PC-3 (cell line): ENCODE measurements at regions not wholly inside any gene's neighbourhood (a gene's known extent, or its start where the extent isn't known, plus 50 kb on each side); places are given as distances from the start of the nearest gene placed in this dataset.

ENCODE experiments used
- ATAC-seq: fragments of 200-7000 bp; cut with Tn5 transposase; 2 replicates; pipeline ENCODE4 v1.9.1; 2020; ENCODE audit warnings: mild to moderate bottlenecking, moderate library complexity
- BruUV-seq: library from RNA; stranded (reverse); fragments of 400-500 nt; replicated peaks from 2 replicates; lab custom pipeline; 2021; lab: Mats Ljungman, UMichigan
- CTCF ChIA-PET: fragments of 300-600 bp; sonication (Branson Sonifier 250); formaldehyde crosslinking; loops from one replicate; lab custom pipeline; 2022; ENCODE audit warnings: antibody characterized with exemption; lab: Charles Lee
- POLR2A ChIA-PET: fragments of 300-600 bp; sonication (Branson Sonifier 250); formaldehyde crosslinking; loops from one replicate; lab custom pipeline; 2022; ENCODE audit warnings: antibody characterized with exemption; ENCODE audit not compliant: unreplicated experiment; lab: Charles Lee
- DNase-seq: peaks from one replicate; pipeline ENCODE4 v3.0.0-alpha.2; 2015
- H2AFZ ChIP-seq: fragments of 300-600 bp; sonication (generic); 2 replicates; pipeline ENCODE4 v1.6.0; 2016; ENCODE audit warnings: antibody characterized with exemption, low read length
- H3F3A ChIP-seq: fragments of 300-600 bp; sonication (generic); one replicate; pipeline ENCODE4 v1.6.0; 2017; ENCODE audit warnings: antibody characterized with exemption, low read length, control low read depth, mild to moderate bottlenecking; ENCODE audit not compliant: unreplicated experiment
- H3K27ac ChIP-seq: fragments of 300-600 bp; sonication (generic); 2 replicates; pipeline ENCODE4 v1.5.1; 2016; ENCODE audit warnings: mild to moderate bottlenecking, low read length
- H3K27me3 ChIP-seq: fragments of 300-600 bp; sonication (generic); 2 replicates; pipeline ENCODE4 v1.6.1; 2016; ENCODE audit warnings: low read length, mixed read lengths
- H3K36me3 ChIP-seq: fragments of 300-600 bp; sonication (generic); 2 replicates; pipeline ENCODE4 v1.6.1; 2016; ENCODE audit warnings: low read depth, mixed run types, low read length, mixed read lengths
- H3K4me1 ChIP-seq: fragments of 300-600 bp; sonication (generic); 2 replicates; pipeline ENCODE4 v1.5.1; 2016; ENCODE audit warnings: low read length; ENCODE audit not compliant: insufficient read depth
- H3K4me2 ChIP-seq: fragments of 300-600 bp; sonication (generic); 2 replicates; pipeline ENCODE4 v1.6.0; 2016; ENCODE audit warnings: low read length
- H3K4me3 ChIP-seq: fragments of 300-600 bp; sonication (generic); 2 replicates; pipeline ENCODE4 v1.5.1; 2016; ENCODE audit warnings: mild to moderate bottlenecking, low read length, mixed read lengths
- H3K79me2 ChIP-seq: fragments of 300-600 bp; sonication (generic); 2 replicates; pipeline ENCODE4 v1.6.1; 2017; ENCODE audit warnings: low read length, mixed read lengths
- H3K9ac ChIP-seq: fragments of 300-600 bp; sonication (generic); 2 replicates; pipeline ENCODE4 v1.6.0; 2016; ENCODE audit warnings: mild to moderate bottlenecking, low read length
- H3K9me2 ChIP-seq: fragments of 300-600 bp; sonication (generic); replicated peaks from 2 replicates; pipeline ENCODE4 v1.6.1; 2016; ENCODE audit warnings: mixed run types, low read length, mixed read lengths
- H3K9me3 ChIP-seq: fragments of 300-600 bp; sonication (generic); 2 replicates; pipeline ENCODE4 v1.6.1; 2016; ENCODE audit warnings: low read length, mixed read lengths
- H4K20me1 ChIP-seq: fragments of 300-600 bp; sonication (generic); 2 replicates; pipeline ENCODE4 v1.6.1; 2016; ENCODE audit warnings: low read length, mixed read lengths
- EZH2 ChIP-seq: fragments of 300-600 bp; sonication (generic); IDR thresholded peaks from one replicate; pipeline ENCODE4 v1.6.1; 2017; ENCODE audit warnings: antibody characterized with exemption, mild to moderate bottlenecking, low read length; ENCODE audit not compliant: unreplicated experiment
- EZH2phosphoT487 ChIP-seq: fragments of 300-600 bp; sonication (generic); IDR thresholded peaks from 2 replicates; pipeline ENCODE4 v1.6.1; 2018; ENCODE audit warnings: mild to moderate bottlenecking, antibody characterized with exemption, low read length, borderline replicate concordance
- intact Hi-C: fragments of 100-400 bp; cut with micrococcal nuclease; formaldehyde crosslinking; loops from 2 replicates; pipeline ENCODE4 v1.9.0; 2023
- TF ChIP-seq, protein P1 (sequence below): fragments of 300-600 bp; sonication (generic); conservative IDR thresholded peaks from 2 replicates; pipeline ENCODE4 v1.5.1; 2017; ENCODE audit warnings: antibody characterized with exemption, low read depth, mild to moderate bottlenecking, low read length

DNA sequence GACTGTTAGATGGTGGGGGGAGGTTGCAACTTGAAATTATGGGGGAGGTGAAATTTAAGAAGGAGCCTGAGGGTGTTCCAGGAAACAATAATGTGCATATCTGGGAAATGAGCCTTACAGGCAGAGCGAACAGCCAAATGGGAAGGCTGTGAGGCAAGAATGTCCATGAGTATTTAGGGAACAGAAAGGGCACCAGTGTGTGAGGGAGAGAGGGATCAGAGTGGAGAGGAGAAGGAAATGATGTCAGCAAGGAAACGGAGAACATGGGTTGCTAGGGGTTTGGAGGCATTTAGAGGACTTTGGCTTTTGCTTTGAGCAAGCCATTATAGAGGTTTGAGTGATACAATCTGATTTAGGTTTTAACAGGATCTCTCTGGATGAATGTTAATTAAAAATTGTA, 285.4 kb downstream of the TLE4 start:
- Histone ChIP-seq H3K79me2 (no peaks in the 10 kb centered on the region), H3K27me3 (no peaks in the 10 kb centered on the region), H4K20me1 (no peaks in the 10 kb centered on the region), H2AFZ (no peak overlapping the region), H3K9me2 (no peaks in the 10 kb centered on the region), H3F3A (no peaks in the 10 kb centered on the region), H3K36me3 (no peaks in the 10 kb centered on the region), H3K4me2 (no peak overlapping the region), H3K9ac (no peak overlapping the region), H3K4me1 (no peaks in the 10 kb centered on the region), H3K4me3 (no peak overlapping the region), H3K27ac (no peak overlapping the region), H3K9me3 (no peaks in the 10 kb centered on the region)
- POLR2A ChIA-PET = no interaction called here
- DNase-seq = no peak
- intact Hi-C loops = no loop called here
- TF ChIP-seq EZH2phosphoT487 = no peak
- TF ChIP-seq EZH2 = no peak
- TF ChIP-seq, protein P1, sequence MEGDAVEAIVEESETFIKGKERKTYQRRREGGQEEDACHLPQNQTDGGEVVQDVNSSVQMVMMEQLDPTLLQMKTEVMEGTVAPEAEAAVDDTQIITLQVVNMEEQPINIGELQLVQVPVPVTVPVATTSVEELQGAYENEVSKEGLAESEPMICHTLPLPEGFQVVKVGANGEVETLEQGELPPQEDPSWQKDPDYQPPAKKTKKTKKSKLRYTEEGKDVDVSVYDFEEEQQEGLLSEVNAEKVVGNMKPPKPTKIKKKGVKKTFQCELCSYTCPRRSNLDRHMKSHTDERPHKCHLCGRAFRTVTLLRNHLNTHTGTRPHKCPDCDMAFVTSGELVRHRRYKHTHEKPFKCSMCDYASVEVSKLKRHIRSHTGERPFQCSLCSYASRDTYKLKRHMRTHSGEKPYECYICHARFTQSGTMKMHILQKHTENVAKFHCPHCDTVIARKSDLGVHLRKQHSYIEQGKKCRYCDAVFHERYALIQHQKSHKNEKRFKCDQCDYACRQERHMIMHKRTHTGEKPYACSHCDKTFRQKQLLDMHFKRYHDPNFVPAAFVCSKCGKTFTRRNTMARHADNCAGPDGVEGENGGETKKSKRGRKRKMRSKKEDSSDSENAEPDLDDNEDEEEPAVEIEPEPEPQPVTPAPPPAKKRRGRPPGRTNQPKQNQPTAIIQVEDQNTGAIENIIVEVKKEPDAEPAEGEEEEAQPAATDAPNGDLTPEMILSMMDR = no peak
- BruUV-seq = no TSS peak
- ATAC-seq = no peak
- CTCF ChIA-PET = no interaction called here

DNA sequence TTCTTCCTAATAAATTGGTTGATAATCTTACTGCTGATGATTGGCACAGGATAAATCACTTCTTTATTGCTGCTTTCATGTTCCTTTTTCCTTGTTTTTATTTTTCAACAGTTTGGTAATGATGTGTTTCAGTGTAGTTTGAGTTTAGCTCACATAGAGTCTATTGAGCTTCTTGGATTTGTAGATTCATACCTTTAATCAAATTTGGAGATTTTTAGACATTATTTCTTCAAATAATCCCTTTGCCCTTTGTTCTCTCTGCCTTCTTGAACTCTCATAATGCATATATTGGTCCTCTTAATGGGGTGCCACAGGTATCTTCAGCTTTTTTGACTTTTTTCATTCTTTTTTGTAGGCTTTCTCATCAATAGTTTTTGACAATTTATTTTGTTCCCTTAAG, 275.3 kb downstream of the TLE4 start:
- H3K4me1 ChIP-seq = no peaks in the 10 kb centered on the region
- H3K36me3 ChIP-seq = no peaks in the 10 kb centered on the region
- no peak overlapping the region for H3K4me2 ChIP-seq
- no peak overlapping the region for H3K9ac ChIP-seq
- DNase-seq (no peak), ATAC-seq (no peak)
- no peaks in the 10 kb centered on the region for H4K20me1 ChIP-seq
- ChIA-PET POLR2A (no interaction called here), CTCF (no interaction called here)
- BruUV-seq = no TSS peak
- H3K9me3 ChIP-seq = no peaks in the 10 kb centered on the region
- no peak overlapping the region for H2AFZ ChIP-seq
- H3F3A ChIP-seq = no peaks in the 10 kb centered on the region
- no peak overlapping the region for H3K27ac ChIP-seq
- no peak overlapping the region for H3K4me3 ChIP-seq
- TF ChIP-seq, protein P1 = no peak
- TF ChIP-seq EZH2 (no peak), EZH2phosphoT487 (no peak)
- no peaks in the 10 kb centered on the region for H3K9me2 ChIP-seq
- intact Hi-C loops = no loop called here
- H3K79me2 ChIP-seq = no peaks in the 10 kb centered on the region
- no peaks in the 10 kb centered on the region for H3K27me3 ChIP-seq

DNA sequence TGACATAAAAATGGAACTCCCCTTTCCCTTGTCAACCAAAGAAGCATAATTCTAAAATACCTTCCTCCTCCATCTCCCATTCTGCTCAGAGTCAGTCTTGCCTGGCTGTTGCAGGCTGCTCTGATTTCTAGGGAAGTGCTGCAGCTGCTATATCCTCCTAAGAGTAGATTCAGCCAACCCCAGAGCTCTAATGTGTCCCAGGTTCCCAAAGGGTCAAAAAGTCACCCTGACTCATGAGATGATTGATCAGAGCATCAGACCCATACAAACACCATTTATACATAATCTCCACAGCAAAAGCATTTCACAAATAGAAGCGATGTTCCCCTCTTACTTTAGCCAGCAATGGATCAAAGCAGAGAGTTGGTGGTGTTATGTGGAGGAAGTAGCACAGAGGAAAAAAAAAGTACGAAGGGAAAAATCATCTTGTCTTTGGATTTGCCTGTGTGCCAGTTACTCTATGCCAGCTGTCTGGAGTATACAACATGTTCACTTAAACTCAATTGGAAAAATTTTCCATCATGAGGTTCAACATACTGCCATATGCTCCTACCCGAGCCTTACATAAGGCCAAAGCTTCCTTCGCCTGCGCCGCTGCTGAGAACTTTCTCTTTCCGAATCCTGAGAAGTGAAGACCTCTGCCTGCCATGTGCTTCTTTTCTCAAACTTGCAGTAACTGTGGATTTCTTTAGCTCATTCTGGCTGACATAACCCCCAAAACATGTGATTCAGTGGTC, 258.0 kb downstream of the TLE4 start:
- intact Hi-C loops = no loop called here
- Histone ChIP-seq H4K20me1 (no peaks in the 10 kb centered on the region), H3K27ac (no peak overlapping the region), H3K9me3 (no peaks in the 10 kb centered on the region), H3K79me2 (no peaks in the 10 kb centered on the region), H2AFZ (no peak overlapping the region), H3K27me3 (no peaks in the 10 kb centered on the region), H3K9me2 (no peaks in the 10 kb centered on the region), H3K9ac (no peak overlapping the region), H3K4me3 (no peak overlapping the region), H3F3A (no peaks in the 10 kb centered on the region), H3K4me2 (no peak overlapping the region), H3K4me1 (no peaks in the 10 kb centered on the region), H3K36me3 (no peaks in the 10 kb centered on the region)
- no peak for ATAC-seq
- no peak for DNase-seq
- TF ChIP-seq EZH2 = no peak
- no peak for TF ChIP-seq EZH2phosphoT487
- TF ChIP-seq, protein P1 = no peak
- CTCF ChIA-PET = no interaction called here
- BruUV-seq = no TSS peak
- POLR2A ChIA-PET = no interaction called here
